ENCODE measurements at regions not wholly inside any gene's neighbourhood (a gene's known extent, or its start where the extent isn't known, plus 50 kb on each side); places are given as distances from the start of the nearest gene placed in this dataset.

DNA sequence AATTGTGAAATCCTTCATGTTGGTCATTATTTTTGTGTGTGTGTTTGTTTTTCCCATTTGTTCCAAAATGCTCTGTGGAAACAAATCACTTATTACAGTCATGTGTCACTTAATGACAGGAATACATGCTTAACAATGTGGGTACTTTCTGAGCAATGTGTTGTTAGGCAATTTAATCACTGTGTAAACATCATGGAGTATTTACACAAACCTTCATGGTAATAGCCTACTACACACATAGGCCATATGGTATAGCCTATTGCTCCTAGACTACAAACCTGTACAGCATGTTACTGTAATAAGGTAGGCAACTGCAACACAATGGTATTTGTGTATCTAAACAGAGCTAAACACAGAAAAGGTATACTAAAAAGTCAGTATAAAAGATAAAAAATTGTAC lies 388.9 kb upstream of the PPP1R2C start:
- no peak overlapping the region for H3K18ac ChIP-seq (ENCODE audit: extremely low read depth, low read length)
- FAIRE-seq (peak; percentile 13), DNase-seq (ENCODE audit: low read depth in 1 of 2, low spot score in 2 of 2) (no peak)
- H3K27me3 ChIP-seq (replicated peaks in 1 of 4; ENCODE audit: control insufficient read depth in 3 of 4, extremely low read depth in 1 of 4, insufficient read depth in 3 of 4, low read length in 3 of 4) = no peaks in the 10 kb centered on the region
- no peak overlapping the region for H3K9ac ChIP-seq (replicated peaks in 1 of 4; ENCODE audit: extremely low read depth in 1 of 4, low read depth in 3 of 4, low read length in 3 of 4)
- H2BK20ac ChIP-seq (ENCODE audit: low read length) = no peak overlapping the region
- no peak overlapping the region for H2AK5ac ChIP-seq (ENCODE audit: low read depth, low read length)
- no peak overlapping the region for H3K23ac ChIP-seq (ENCODE audit: insufficient read length)
- H4K8ac ChIP-seq (ENCODE audit: extremely low read depth, insufficient read depth, low read length) = no peak overlapping the region
- H3K14ac ChIP-seq (ENCODE audit: insufficient read length) = no peak overlapping the region
- TF ChIP-seq POLR2AphosphoS5 (IDR thresholded peaks at IDR 0.05; ENCODE audit: low read depth, low read length) (no peak), TCF12 (IDR thresholded peaks at IDR 0.05; ENCODE audit: low read depth, low read length) (no peak), SIX5 (IDR thresholded peaks at IDR 0.05; ENCODE audit: low read depth, low read length) (no peak), FOSL1 (IDR thresholded peaks at IDR 0.05; ENCODE audit: insufficient read depth, low read depth, low read length) (no peak)
- no peak overlapping the region for H3K4ac ChIP-seq (replicated peaks; ENCODE audit: insufficient read length, low read depth, low read length)
- POLR2A ChIA-PET (ENCODE audit: partially characterized antibody) = no interaction called here
- H2BK5ac ChIP-seq (ENCODE audit: low read depth, low read length) = no peak overlapping the region
- no peaks in the 10 kb centered on the region for H3K23me2 ChIP-seq (ENCODE audit: low read depth, low read length)
- no peak overlapping the region for H3K4me3 ChIP-seq (ENCODE audit: extremely low read depth in 1 of 4, insufficient read depth in 2 of 4, low read depth in 3 of 4, low read length in 4 of 4)
- H4K20me1 ChIP-seq (replicated peaks in 1 of 2; ENCODE audit: control insufficient read depth in 1 of 2, insufficient read depth in 2 of 2, low read length in 2 of 2) = no peaks in the 10 kb centered on the region
- no peaks in the 10 kb centered on the region for H3K79me2 ChIP-seq (ENCODE audit: control insufficient read depth in 1 of 2, insufficient read depth in 2 of 2, low read length in 2 of 2)
- H2BK15ac ChIP-seq (ENCODE audit: low read length) = no peak overlapping the region
- no peaks in the 10 kb centered on the region for H3K9me3 ChIP-seq (ENCODE audit: insufficient read depth in 2 of 2, low read depth in 1 of 2, low read length in 1 of 2)
- H3K4me2 ChIP-seq (ENCODE audit: insufficient read depth in 1 of 2, low read depth in 2 of 2, low read length in 2 of 2) = no peak overlapping the region
- no peak overlapping the region for H2BK12ac ChIP-seq (ENCODE audit: low read depth, low read length)
- no peak overlapping the region for H3K56ac ChIP-seq (replicated peaks; ENCODE audit: insufficient read length, low read depth, low read length)
- no peaks in the 10 kb centered on the region for H3K36me3 ChIP-seq (ENCODE audit: control insufficient read depth in 2 of 4, insufficient read depth in 4 of 4, low read length in 3 of 4)
- CTCF ChIA-PET (ENCODE audit: partially characterized antibody) = no interaction called here
- H2BK120ac ChIP-seq (replicated peaks; ENCODE audit: low read depth, low read length) = no peak overlapping the region
- H4K5ac ChIP-seq (ENCODE audit: insufficient read length, low read depth, low read length) = no peak overlapping the region
- no peak overlapping the region for H2AFZ ChIP-seq (ENCODE audit: low read length)
- no peak overlapping the region for H3K27ac ChIP-seq (ENCODE audit: low read depth, low read length)
- no peak overlapping the region for H4K91ac ChIP-seq (replicated peaks; ENCODE audit: insufficient read length, low read length)
- no peaks in the 10 kb centered on the region for H3K4me1 ChIP-seq (replicated peaks in 1 of 4; ENCODE audit: control insufficient read depth in 3 of 4, insufficient read depth in 4 of 4, low read length in 3 of 4)
- no peaks in the 10 kb centered on the region for H3K79me1 ChIP-seq (ENCODE audit: low read depth, low read length)
